GM23338 (cell line): ENCODE measurements at regions not wholly inside any gene's neighbourhood (a gene's known extent, or its start where the extent isn't known, plus 50 kb on each side); places are given as distances from the start of the nearest gene placed in this dataset.

Experiments used
- ATAC-seq: fragments of 200-7000 bp; cut with Tn5 transposase; 3 replicates; pipeline ENCODE4 v1.9.1; 2020
- DNase-seq: peaks from one replicate; pipeline ENCODE4 v3.0.0-alpha.2; 2015; ENCODE audit warnings: low spot score
- H2AFZ ChIP-seq: fragments of 200-600 bp; sonication (generic); 2 replicates; pipeline ENCODE4 v1.8.0; 2016; ENCODE audit warnings: antibody characterized with exemption, mild to moderate bottlenecking, moderate library complexity
- H3F3A ChIP-seq: fragments of 200-600 bp; sonication (generic); replicated peaks from 2 replicates; pipeline ENCODE4 v1.8.0; 2017; ENCODE audit warnings: antibody characterized with exemption, mixed run types, low read depth
- H3K27ac ChIP-seq: fragments of 200-600 bp; sonication (generic); 2 replicates; pipeline ENCODE4 v1.6.1; 2016; ENCODE audit warnings: low read depth
- H3K27me3 ChIP-seq: fragments of 200-600 bp; sonication (generic); 2 replicates; pipeline ENCODE4 v1.8.0; 2016; ENCODE audit warnings: mild to moderate bottlenecking, mixed run types, moderate library complexity; ENCODE audit not compliant: insufficient read depth
- H3K36me3 ChIP-seq: fragments of 200-600 bp; sonication (generic); 2 replicates; pipeline ENCODE4 v1.8.0; 2016; ENCODE audit warnings: mild to moderate bottlenecking; ENCODE audit not compliant: insufficient read depth
- H3K4me1 ChIP-seq: fragments of 200-600 bp; sonication (generic); 2 replicates; pipeline ENCODE4 v1.8.0; 2016; ENCODE audit warnings: mild to moderate bottlenecking, moderate library complexity; ENCODE audit not compliant: insufficient read depth
- H3K4me2 ChIP-seq: fragments of 200-600 bp; sonication (generic); 2 replicates; pipeline ENCODE4 v1.7.1; 2017; ENCODE audit warnings: mixed run types
- H3K4me3 ChIP-seq: fragments of 200-600 bp; sonication (generic); 2 replicates; pipeline ENCODE4 v1.6.1; 2016; ENCODE audit warnings: mixed run types
- H3K79me2 ChIP-seq: fragments of 200-600 bp; sonication (generic); replicated peaks from 2 replicates; pipeline ENCODE4 v1.8.0; 2017; ENCODE audit warnings: mild to moderate bottlenecking; ENCODE audit not compliant: insufficient read depth
- H3K9me2 ChIP-seq: fragments of 200-600 bp; sonication (generic); 2 replicates; pipeline ENCODE4 v1.8.0; 2017; ENCODE audit not compliant: insufficient read depth
- H4K20me1 ChIP-seq: fragments of 200-600 bp; sonication (generic); replicated peaks from 2 replicates; pipeline ENCODE4 v1.8.0; 2017; ENCODE audit warnings: mild to moderate bottlenecking; ENCODE audit not compliant: insufficient read depth
- H3K27ac Mint-ChIP-seq: 2 replicates; pipeline ENCODE4 v1.8.0; 2020; ENCODE audit warnings: inconsistent platforms, mild to moderate bottlenecking, moderate library complexity, mixed read lengths
- H3K27me3 Mint-ChIP-seq: 3 replicates; pipeline ENCODE4 v1.8.0; 2022; ENCODE audit warnings: low read depth, mild to moderate bottlenecking, moderate library complexity, mixed read lengths, inconsistent platforms; ENCODE audit not compliant: insufficient read depth, poor library complexity
- H3K36me3 Mint-ChIP-seq: 3 replicates; pipeline ENCODE4 v1.8.0; 2021; ENCODE audit warnings: low read depth, mild to moderate bottlenecking, inconsistent platforms, moderate library complexity, mixed read lengths
- H3K4me1 Mint-ChIP-seq: 3 replicates; pipeline ENCODE4 v1.8.0; 2020; ENCODE audit warnings: mild to moderate bottlenecking, inconsistent platforms, mixed read lengths
- H3K4me3 Mint-ChIP-seq: 3 replicates; pipeline ENCODE4 v1.8.0; 2021; ENCODE audit warnings: moderate library complexity, mild to moderate bottlenecking, inconsistent platforms, mixed read lengths
- H3K9me3 Mint-ChIP-seq: 3 replicates; pipeline ENCODE4 v1.8.0; 2020; ENCODE audit warnings: moderate library complexity, mild to moderate bottlenecking, inconsistent platforms, mixed read lengths
- CREB1 ChIP-seq: fragments of 250-450 bp; sonication (Bioruptor Pico); IDR thresholded peaks from 2 replicates; pipeline ENCODE4 v1.5.0; 2020; ENCODE audit warnings: low read depth, mild to moderate bottlenecking, moderate library complexity
- CTCF ChIP-seq, 2 experiments: fragments of 200-600 bp in 1 of 2; sonication (generic) in 1 of 2; conservative IDR thresholded peaks; 2 replicates each; pipeline versions ENCODE4 v1.5.1 to v1.6.1; 2016 to 2017; ENCODE audit warnings: antibody characterized with exemption in 2 of 2, low read depth in 2 of 2, mild to moderate bottlenecking in 2 of 2, moderate library complexity in 1 of 2
- ETS1 ChIP-seq: IDR thresholded peaks from 2 replicates; pipeline ENCODE4 v1.6.1; 2016; ENCODE audit warnings: antibody characterized with exemption
- EZH2 ChIP-seq: fragments of 200-600 bp; sonication (generic); IDR thresholded peaks from one replicate; pipeline ENCODE4 v1.8.0; 2017; ENCODE audit warnings: antibody characterized with exemption, mild to moderate bottlenecking, low read depth; ENCODE audit not compliant: unreplicated experiment
- EZH2phosphoT487 ChIP-seq: fragments of 200-600 bp; sonication (generic); IDR thresholded peaks from one replicate; pipeline ENCODE4 v1.8.1; 2018; ENCODE audit warnings: antibody characterized with exemption; ENCODE audit not compliant: unreplicated experiment
- JUNB ChIP-seq: IDR thresholded peaks from one replicate; pipeline ENCODE4 v1.6.1; 2016; ENCODE audit warnings: antibody characterized with exemption; ENCODE audit not compliant: unreplicated experiment
- NANOG ChIP-seq: IDR thresholded peaks from 2 replicates; pipeline ENCODE4 v1.6.1; 2016; ENCODE audit warnings: antibody characterized with exemption, borderline replicate concordance
- POLR2AphosphoS5 ChIP-seq: IDR thresholded peaks from 2 replicates; pipeline ENCODE4 v1.6.1; 2016; ENCODE audit warnings: antibody characterized with exemption, low read depth
- REST ChIP-seq: IDR thresholded peaks from one replicate; pipeline ENCODE4 v1.6.1; 2018; ENCODE audit warnings: antibody characterized with exemption; ENCODE audit not compliant: unreplicated experiment
- STAT1 ChIP-seq: IDR thresholded peaks from one replicate; pipeline ENCODE4 v1.6.1; 2016; ENCODE audit warnings: antibody characterized with exemption; ENCODE audit not compliant: unreplicated experiment
- ZNF114 ChIP-seq: fragments of 250-450 bp; sonication (Bioruptor Pico); IDR thresholded peaks from 2 replicates; pipeline ENCODE4 v1.5.0; 2020; ENCODE audit warnings: mild to moderate bottlenecking, moderate library complexity
- ZNF331 ChIP-seq: fragments of 250-450 bp; sonication (Bioruptor Pico); IDR thresholded peaks from 2 replicates; pipeline ENCODE4 v1.5.0; 2020; ENCODE audit warnings: low read depth, mild to moderate bottlenecking, moderate library complexity
- ZNF462 ChIP-seq: fragments of 250-450 bp; sonication (Bioruptor Pico); IDR thresholded peaks from 2 replicates; pipeline ENCODE4 v1.5.0; 2020; ENCODE audit warnings: mild to moderate bottlenecking, moderate library complexity

- no peaks in the 10 kb centered on the region for H3K4me1 Mint-ChIP-seq
These were observed 271.5 kb downstream of the ARAP2 start for GRCh38 chr4:35972814-35973213.

More at GRCh38 chr4:35972814-35973213, 271.5 kb downstream of the ARAP2 start:
- H4K20me1 ChIP-seq = no peaks in the 10 kb centered on the region
- no peak overlapping the region for H3K27ac ChIP-seq
- DNase-seq (no peak), ATAC-seq (no peak)
- Mint-ChIP-seq H3K9me3 (no peaks in the 10 kb centered on the region), H3K36me3 (no peaks in the 10 kb centered on the region), H3K27me3 (peaks cover 2% of the 10 kb centered on the region), H3K27ac (no peak overlapping the region), H3K4me3 (no peak overlapping the region)
- no peaks in the 10 kb centered on the region for H3K27me3 ChIP-seq
- TF ChIP-seq REST = no peak
- no peak for TF ChIP-seq ZNF462 (CRISPR knock-in tag)
- no peak for TF ChIP-seq CREB1 (CRISPR knock-in tag)
- TF ChIP-seq ZNF114 (CRISPR knock-in tag) = no peak
- TF ChIP-seq POLR2AphosphoS5 = no peak
- no peak for TF ChIP-seq EZH2
- no peak for TF ChIP-seq NANOG
- no peak for TF ChIP-seq JUNB
- no peak for TF ChIP-seq ETS1
- TF ChIP-seq CTCF (conservative IDR thresholded peaks at IDR 0.05; ENCODE audit: low read depth in 2 of 2) = no peak
- no peak for TF ChIP-seq EZH2phosphoT487
- no peak for TF ChIP-seq ZNF331 (CRISPR knock-in tag)
- no peak for TF ChIP-seq STAT1
- no peaks in the 10 kb centered on the region for H3K36me3 ChIP-seq
- H3F3A ChIP-seq = no peaks in the 10 kb centered on the region
- H3K4me3 ChIP-seq = no peak overlapping the region
- H2AFZ ChIP-seq = no peak overlapping the region
- no peaks in the 10 kb centered on the region for H3K79me2 ChIP-seq
- H3K9me2 ChIP-seq = no peaks in the 10 kb centered on the region
- H3K4me2 ChIP-seq = no peak overlapping the region
- H3K4me1 ChIP-seq = no peaks in the 10 kb centered on the region
